GM23248 (cell line): ENCODE measurements at regions not wholly inside any gene's neighbourhood (a gene's known extent, or its start where the extent isn't known, plus 50 kb on each side); places are given as distances from the start of the nearest gene placed in this dataset.
A peak's percentile ranks its signal among the peaks of the same experiment; 100 is the strongest.

Experiments used
- DNase-seq: peaks from one replicate; pipeline ENCODE4 v3.0.0-alpha.2; 2015
- H2AFZ ChIP-seq: fragments of 200-600 bp; sonication (generic); 2 replicates; pipeline ENCODE4 v1.6.1; 2016; ENCODE audit warnings: antibody characterized with exemption
- H3F3A ChIP-seq: fragments of 200-600 bp; sonication (generic); 2 replicates; pipeline ENCODE4 v1.6.1; 2016; ENCODE audit warnings: mild to moderate bottlenecking, antibody characterized with exemption, mixed run types; ENCODE audit not compliant: insufficient read depth
- H3K27ac ChIP-seq: fragments of 200-600 bp; sonication (generic); 2 replicates; pipeline ENCODE4 v1.5.1; 2016; ENCODE audit warnings: mild to moderate bottlenecking
- H3K27me3 ChIP-seq: fragments of 200-600 bp; sonication (generic); replicated peaks from 2 replicates; pipeline ENCODE4 v1.6.1; 2016; ENCODE audit warnings: mild to moderate bottlenecking; ENCODE audit not compliant: insufficient read depth
- H3K36me3 ChIP-seq: fragments of 200-600 bp; sonication (generic); 2 replicates; pipeline ENCODE4 v1.6.1; 2016; ENCODE audit warnings: low read depth, mild to moderate bottlenecking
- H3K4me1 ChIP-seq: fragments of 200-600 bp; sonication (generic); 2 replicates; pipeline ENCODE4 v1.6.1; 2016; ENCODE audit warnings: mild to moderate bottlenecking; ENCODE audit not compliant: insufficient read depth
- H3K4me2 ChIP-seq: fragments of 200-600 bp; sonication (generic); one replicate; pipeline ENCODE4 v1.6.1; 2016; ENCODE audit warnings: mild to moderate bottlenecking; ENCODE audit not compliant: unreplicated experiment
- H3K4me3 ChIP-seq: fragments of 200-600 bp; sonication (generic); 2 replicates; pipeline ENCODE4 v1.5.1; 2016; ENCODE audit warnings: mild to moderate bottlenecking
- H3K79me2 ChIP-seq: fragments of 200-600 bp; sonication (generic); 2 replicates; pipeline ENCODE4 v1.6.1; 2016; ENCODE audit warnings: mild to moderate bottlenecking; ENCODE audit not compliant: insufficient read depth
- H3K9ac ChIP-seq: fragments of 200-600 bp; sonication (generic); 2 replicates; pipeline ENCODE4 v1.6.1; 2016; ENCODE audit warnings: mild to moderate bottlenecking
- H3K9me2 ChIP-seq: fragments of 200-600 bp; sonication (generic); 2 replicates; pipeline ENCODE4 v1.6.1; 2016; ENCODE audit warnings: mixed run types, mild to moderate bottlenecking, moderate library complexity; ENCODE audit not compliant: insufficient read depth
- H3K9me3 ChIP-seq: fragments of 200-600 bp; sonication (generic); one replicate; pipeline ENCODE4 v1.6.1; 2017; ENCODE audit warnings: low read depth
- H4K20me1 ChIP-seq: fragments of 200-600 bp; sonication (generic); 2 replicates; pipeline ENCODE4 v1.6.0; 2016; ENCODE audit not compliant: insufficient read depth
- EZH2 ChIP-seq: fragments of 200-600 bp; sonication (generic); IDR thresholded peaks from 2 replicates; pipeline ENCODE4 v1.6.1; 2018; ENCODE audit warnings: antibody characterized with exemption, mild to moderate bottlenecking; ENCODE audit not compliant: insufficient read depth, poor library complexity, severe bottlenecking
- EZH2phosphoT487 ChIP-seq: fragments of 200-600 bp; sonication (generic); IDR thresholded peaks from 2 replicates; pipeline ENCODE4 v1.6.1; 2018; ENCODE audit warnings: antibody characterized with exemption, moderate library complexity, mild to moderate bottlenecking, low read depth; ENCODE audit not compliant: insufficient read depth
- WGBS, 2 experiments: methylation state at CpG; one replicate each; pipeline ENCODE4 v1.1.6; 2015 to 2017; ENCODE audit warnings: low lambda C conversion rate in 2 of 2, low coverage in 1 of 2; ENCODE audit errors: missing lambda C conversion rate in 2 of 2; 5-methylcytosine and 5-hydroxymethylcytosine counted together
- in situ Hi-C: fragments of 300-500 bp; cut with MboI; formaldehyde crosslinking; loops from 2 replicates; pipeline ENCODE4 v1.15.0; 2020

DNA sequence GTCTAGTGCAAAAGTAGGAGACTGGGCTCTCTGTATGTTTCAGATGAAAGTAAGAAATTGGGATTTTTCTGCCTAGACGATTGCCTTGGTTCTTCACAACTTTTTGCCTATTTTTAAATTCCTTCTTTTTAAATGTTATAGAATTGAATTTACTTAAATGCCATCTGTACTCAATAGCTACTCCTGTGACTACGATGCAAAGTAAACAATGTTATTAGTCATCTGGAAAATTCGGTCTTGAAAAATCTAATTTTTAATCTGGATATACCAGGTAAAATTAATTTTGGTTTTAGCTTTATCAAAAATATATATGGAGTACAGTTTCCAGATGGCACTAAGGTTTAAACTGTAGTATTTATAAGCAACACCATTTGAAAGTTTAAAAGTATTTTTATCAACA is 472.2 kb downstream of the UTRN start:
- no peaks in the 10 kb centered on the region for H4K20me1 ChIP-seq
- H3K27ac ChIP-seq = no peak overlapping the region
- H3K9me3 ChIP-seq = no peaks in the 10 kb centered on the region
- no peak overlapping the region for H3K4me2 ChIP-seq
- 92 to 93% methylated on average over 3 of the region's 3 CpGs for WGBS, 2 experiments
- H3K4me3 ChIP-seq = no peak overlapping the region
- H3K79me2 ChIP-seq = no peaks in the 10 kb centered on the region
- H3K9me2 ChIP-seq = no peaks in the 10 kb centered on the region
- no peak overlapping the region for H3K9ac ChIP-seq
- no peaks in the 10 kb centered on the region for H3K27me3 ChIP-seq
- no peaks in the 10 kb centered on the region for H3K4me1 ChIP-seq
- in situ Hi-C loops = no loop called here
- H3K36me3 ChIP-seq = peaks cover 21% of the 10 kb centered on the region
- no peaks in the 10 kb centered on the region for H3F3A ChIP-seq
- H2AFZ ChIP-seq = no peak overlapping the region
- DNase-seq = no peak
- no peak for TF ChIP-seq EZH2
- no peak for TF ChIP-seq EZH2phosphoT487

DNA sequence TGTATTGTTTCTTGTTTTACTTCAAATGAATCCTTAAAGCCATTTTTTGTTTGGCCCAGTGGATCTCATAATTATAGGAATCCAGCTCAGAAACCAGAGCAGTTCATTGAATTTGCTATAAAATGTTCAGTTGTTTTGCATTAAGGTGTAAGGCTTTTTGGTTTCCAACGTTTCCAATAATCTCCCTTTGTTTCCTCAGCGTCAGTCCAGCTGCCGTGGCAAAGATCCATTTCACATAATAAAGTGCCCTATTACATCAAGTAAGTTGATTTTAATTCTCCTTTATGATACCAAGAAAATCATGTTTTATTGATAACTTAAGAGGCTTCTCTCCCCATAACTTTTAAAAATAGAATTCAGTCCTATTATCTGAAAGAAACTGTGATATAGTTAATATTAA is 472.6 kb downstream of the UTRN start:
- no peak for DNase-seq
- Histone ChIP-seq H3K27ac (no peak overlapping the region), H3F3A (no peaks in the 10 kb centered on the region), H2AFZ (no peak overlapping the region), H3K4me3 (no peak overlapping the region), H4K20me1 (no peaks in the 10 kb centered on the region), H3K9ac (no peak overlapping the region), H3K9me2 (no peaks in the 10 kb centered on the region), H3K9me3 (no peaks in the 10 kb centered on the region), H3K27me3 (no peaks in the 10 kb centered on the region), H3K4me1 (no peaks in the 10 kb centered on the region), H3K36me3 (peaks cover 19% of the 10 kb centered on the region), H3K79me2 (no peaks in the 10 kb centered on the region), H3K4me2 (no peak overlapping the region)
- TF ChIP-seq EZH2phosphoT487 = no peak
- TF ChIP-seq EZH2 = no peak
- in situ Hi-C loops = no loop called here
- 89 to 90% methylated on average over 3 of the region's 3 CpGs for WGBS, 2 experiments

- H3K4me1 ChIP-seq = no peaks in the 10 kb centered on the region
- no peaks in the 10 kb centered on the region for H3K9me3 ChIP-seq
- H2AFZ ChIP-seq = no peak overlapping the region
- no peaks in the 10 kb centered on the region for H3F3A ChIP-seq
- in situ Hi-C loops = no loop called here
- DNase-seq = peak; percentile 12
- no peaks in the 10 kb centered on the region for H3K27me3 ChIP-seq
- H4K20me1 ChIP-seq = no peaks in the 10 kb centered on the region
- H3K79me2 ChIP-seq = no peaks in the 10 kb centered on the region
- no peak overlapping the region for H3K4me2 ChIP-seq
- TF ChIP-seq EZH2phosphoT487 = no peak
- no peak for TF ChIP-seq EZH2
- no peak overlapping the region for H3K9ac ChIP-seq
- 86 to 89% methylated on average over 3 of the region's 3 CpGs for WGBS, 2 experiments
- peaks cover 17% of the 10 kb centered on the region for H3K36me3 ChIP-seq
- no peak overlapping the region for H3K4me3 ChIP-seq
- no peak overlapping the region for H3K27ac ChIP-seq
- H3K9me2 ChIP-seq = no peaks in the 10 kb centered on the region
These were observed 473.5 kb downstream of the UTRN start for GRCh38 chr6:144758602-144759001.

DNA sequence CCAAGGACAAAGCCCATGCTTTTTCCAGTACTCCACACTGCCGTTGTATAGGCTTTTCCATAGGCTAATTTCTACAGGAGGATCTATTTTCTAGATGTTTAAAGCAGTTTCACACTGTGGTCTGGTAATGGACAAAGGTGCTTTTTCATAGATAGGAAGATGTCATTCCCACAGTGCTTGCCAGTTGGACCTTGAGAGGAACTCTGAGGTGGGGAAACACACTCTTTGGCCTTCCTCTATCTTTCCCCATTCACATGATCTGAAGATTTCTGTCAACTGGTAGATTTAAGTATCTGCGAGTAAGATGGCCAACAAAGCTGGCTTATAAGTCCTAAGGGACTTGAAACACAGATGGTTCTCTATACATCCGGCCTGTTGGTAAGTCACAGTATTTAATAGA is 477.3 kb downstream of the UTRN start:
- no peak for DNase-seq
- H4K20me1 ChIP-seq = no peaks in the 10 kb centered on the region
- H3K36me3 ChIP-seq = peaks cover 4% of the 10 kb centered on the region; the same call in 1 of the 2 replicates
- H3K27me3 ChIP-seq = no peaks in the 10 kb centered on the region
- H2AFZ ChIP-seq = no peak overlapping the region
- H3K9ac ChIP-seq = no peak overlapping the region
- WGBS, 2 experiments = 95 to 97% methylated on average over 3 of the region's 3 CpGs
- H3K4me2 ChIP-seq = no peak overlapping the region
- H3K79me2 ChIP-seq = no peaks in the 10 kb centered on the region
- no peaks in the 10 kb centered on the region for H3K9me2 ChIP-seq
- H3K4me1 ChIP-seq = no peaks in the 10 kb centered on the region
- H3F3A ChIP-seq = no peaks in the 10 kb centered on the region
- no peak overlapping the region for H3K4me3 ChIP-seq
- no peak for TF ChIP-seq EZH2phosphoT487
- no peak for TF ChIP-seq EZH2
- in situ Hi-C loops = no loop called here
- no peaks in the 10 kb centered on the region for H3K9me3 ChIP-seq
- H3K27ac ChIP-seq = no peak overlapping the region

- no peaks in the 10 kb centered on the region for H3F3A ChIP-seq
- no peaks in the 10 kb centered on the region for H4K20me1 ChIP-seq
- H3K9me2 ChIP-seq = no peaks in the 10 kb centered on the region
- no peak overlapping the region for H3K4me2 ChIP-seq
- in situ Hi-C loops = no loop called here
- no peak overlapping the region for H3K9ac ChIP-seq
- no peak for DNase-seq
- 90 to 96% methylated on average over 1 of the region's 1 CpG for WGBS, 2 experiments
- H2AFZ ChIP-seq = no peak overlapping the region
- no peak overlapping the region for H3K4me3 ChIP-seq
- H3K79me2 ChIP-seq = no peaks in the 10 kb centered on the region
- TF ChIP-seq EZH2phosphoT487 (no peak), EZH2 (no peak)
- H3K36me3 ChIP-seq = peaks cover 4% of the 10 kb centered on the region; the same call in 1 of the 2 replicates
- no peaks in the 10 kb centered on the region for H3K27me3 ChIP-seq
- H3K4me1 ChIP-seq = no peaks in the 10 kb centered on the region
- no peak overlapping the region for H3K27ac ChIP-seq
- no peaks in the 10 kb centered on the region for H3K9me3 ChIP-seq
These were observed 481.9 kb downstream of the UTRN start for GRCh38 chr6:144767051-144767450.
